Muscle of back (tissue), 3 donors: ENCODE measurements at regions not wholly inside any gene's neighbourhood (a gene's known extent, or its start where the extent isn't known, plus 50 kb on each side); places are given as distances from the start of the nearest gene placed in this dataset.
A peak's percentile ranks its signal among the peaks of the same experiment; 100 is the strongest.

Experiments used
- DNase-seq, 3 donors: peaks; one replicate each; pipeline versions ENCODE4 v3.0.0 to v3.0.0-alpha.2; 2013

GRCh38 chr3:13266005-13266404 is 154.1 kb downstream of the NUP210 start:
- DNase-seq: no peak

GRCh38 chr3:13265507-13265906 is 154.6 kb downstream of the NUP210 start:
- DNase-seq: no peak

- DNase-seq: no peak
Observed at GRCh38 chr3:13265016-13265415, 155.1 kb downstream of the NUP210 start.

- DNase-seq: no peak
Observed at GRCh38 chr3:13264468-13264795, 155.7 kb downstream of the NUP210 start.

- DNase-seq: peak in 1 of 3 donors; percentile 16
Observed at GRCh38 chr3:13263770-13264467, 156.2 kb downstream of the NUP210 start.

GRCh38 chr3:13262493-13263211 is 157.5 kb downstream of the NUP210 start:
- no peak for DNase-seq

GRCh38 chr3:13261892-13262291 is 158.2 kb downstream of the NUP210 start:
- no peak for DNase-seq

- DNase-seq: no peak
Observed at GRCh38 chr3:13261104-13261830, 158.9 kb downstream of the NUP210 start.

GRCh38 chr3:13260259-13261103 is 159.6 kb downstream of the NUP210 start:
- DNase-seq: no peak

- no peak for DNase-seq
Observed at GRCh38 chr3:13259831-13260230, 160.3 kb downstream of the NUP210 start.

- DNase-seq: no peak
Observed at GRCh38 chr3:13258986-13259514, 161.1 kb downstream of the NUP210 start.

GRCh38 chr3:13258280-13258679 is 161.8 kb downstream of the NUP210 start:
- DNase-seq: no peak

- DNase-seq: no peak
Observed at GRCh38 chr3:13257666-13258065, 162.5 kb downstream of the NUP210 start.

GRCh38 chr3:13256845-13257244 is 163.3 kb downstream of the NUP210 start:
- no peak for DNase-seq

- DNase-seq: no peak
Observed at GRCh38 chr3:13254028-13254951, 165.8 kb downstream of the NUP210 start.

GRCh38 chr3:13253208-13253937 is 166.7 kb downstream of the NUP210 start:
- no peak for DNase-seq

- DNase-seq: no peak
Observed at GRCh38 chr3:13252207-13252606, 167.9 kb downstream of the NUP210 start.

GRCh38 chr3:13251166-13251903 is 168.8 kb downstream of the NUP210 start:
- no peak for DNase-seq
